ENCODE measurements at regions not wholly inside any gene's neighbourhood (a gene's known extent, or its start where the extent isn't known, plus 50 kb on each side); places are given as distances from the start of the nearest gene placed in this dataset.

DNA sequence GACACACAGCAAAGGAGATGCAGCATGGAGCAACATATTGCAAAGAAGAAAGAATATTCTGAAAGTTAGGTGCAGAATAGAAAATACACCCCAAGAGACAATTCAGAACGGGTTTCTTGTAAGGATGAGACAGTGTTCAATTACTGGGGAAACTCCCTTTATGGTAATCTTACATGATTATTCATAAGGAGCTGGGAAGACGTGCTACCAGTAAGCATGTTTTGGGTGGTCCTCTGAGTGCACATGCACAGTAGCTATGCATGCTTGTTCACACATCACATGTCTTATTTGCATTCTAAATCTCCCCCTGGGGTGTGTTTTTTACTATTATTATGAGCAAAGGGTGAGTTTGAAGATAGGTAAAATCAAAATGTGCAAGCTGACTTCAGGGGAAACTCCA is 1448.8 kb downstream of the TECRL start:
- TF ChIP-seq, protein P1, sequence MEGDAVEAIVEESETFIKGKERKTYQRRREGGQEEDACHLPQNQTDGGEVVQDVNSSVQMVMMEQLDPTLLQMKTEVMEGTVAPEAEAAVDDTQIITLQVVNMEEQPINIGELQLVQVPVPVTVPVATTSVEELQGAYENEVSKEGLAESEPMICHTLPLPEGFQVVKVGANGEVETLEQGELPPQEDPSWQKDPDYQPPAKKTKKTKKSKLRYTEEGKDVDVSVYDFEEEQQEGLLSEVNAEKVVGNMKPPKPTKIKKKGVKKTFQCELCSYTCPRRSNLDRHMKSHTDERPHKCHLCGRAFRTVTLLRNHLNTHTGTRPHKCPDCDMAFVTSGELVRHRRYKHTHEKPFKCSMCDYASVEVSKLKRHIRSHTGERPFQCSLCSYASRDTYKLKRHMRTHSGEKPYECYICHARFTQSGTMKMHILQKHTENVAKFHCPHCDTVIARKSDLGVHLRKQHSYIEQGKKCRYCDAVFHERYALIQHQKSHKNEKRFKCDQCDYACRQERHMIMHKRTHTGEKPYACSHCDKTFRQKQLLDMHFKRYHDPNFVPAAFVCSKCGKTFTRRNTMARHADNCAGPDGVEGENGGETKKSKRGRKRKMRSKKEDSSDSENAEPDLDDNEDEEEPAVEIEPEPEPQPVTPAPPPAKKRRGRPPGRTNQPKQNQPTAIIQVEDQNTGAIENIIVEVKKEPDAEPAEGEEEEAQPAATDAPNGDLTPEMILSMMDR (conservative IDR thresholded peaks at IDR 0.05; ENCODE audit: low read depth, low read length), result no peak
- no peak for TF ChIP-seq EZH2 (IDR thresholded peaks at IDR 0.05; ENCODE audit: borderline replicate concordance, low read depth, low read length, poor library complexity, severe bottlenecking)

Measured in A673 (cell line).